Uterus (tissue), 3 donors: ENCODE measurements at regions not wholly inside any gene's neighbourhood (a gene's known extent, or its start where the extent isn't known, plus 50 kb on each side); places are given as distances from the start of the nearest gene placed in this dataset.

Experiments
- DNase-seq, 2 donors: peaks; one replicate each; pipeline ENCODE4 v3.0.0-alpha.2; 2019 to 2020
- H3K27ac ChIP-seq, 2 donors: fragments of 200-600 bp; sonication (generic); 1 replicate in 1 of 2; 2 replicates in 1 of 2; pipeline ENCODE4 v1.5.1; 2016 to 2018
- H3K27me3 ChIP-seq, 2 donors: fragments of 200-600 bp; sonication (generic); one replicate each; pipeline ENCODE4 v1.5.1; 2018 to 2019; ENCODE audit warnings: control low read depth in 1 of 2
- H3K36me3 ChIP-seq, 2 donors: fragments of 200-600 bp; sonication (generic); one replicate each; pipeline ENCODE4 v1.5.1; 2019; ENCODE audit warnings: control low read depth in 1 of 2
- H3K4me1 ChIP-seq, 2 donors: fragments of 200-600 bp; sonication (generic); one replicate each; pipeline ENCODE4 v1.5.1; 2018 to 2019; ENCODE audit warnings: control low read depth in 1 of 2
- H3K4me3 ChIP-seq, 2 donors: fragments of 200-600 bp; sonication (generic); 1 replicate in 1 of 2; 2 replicates in 1 of 2; pipeline ENCODE4 v1.5.1; 2018 to 2019; ENCODE audit warnings: mild to moderate bottlenecking in 1 of 2
- H3K9me3 ChIP-seq, 2 donors: fragments of 200-600 bp; sonication (generic); one replicate each; pipeline ENCODE4 v1.5.1; 2019; ENCODE audit warnings: control low read depth in 1 of 2
- POLR2A ChIP-seq, 2 donors: fragments of 450-650 bp; IDR thresholded peaks; one replicate each; pipeline ENCODE4 v1.6.1; 2016; ENCODE audit warnings: antibody characterized with exemption in 2 of 2, mild to moderate bottlenecking in 1 of 2, moderate library complexity in 1 of 2
- intact Hi-C: fragments of 100-400 bp; cut with DNase I; formaldehyde crosslinking; loops from one replicate; pipeline ENCODE4 v1.15.1; 2023; ENCODE audit warnings: low total_unique reads
- TF ChIP-seq, protein P1 (sequence below), 4 experiments: fragments of 200-600 bp in 2 of 4; fragments of 450-650 bp in 2 of 4; sonication (generic) in 2 of 4; IDR thresholded peaks; one replicate each; pipeline ENCODE4 v1.5.1; 2016 to 2019; ENCODE audit warnings: antibody characterized with exemption in 4 of 4, mild to moderate bottlenecking in 2 of 4, moderate library complexity in 1 of 4
- donor health status: DM: yes; HTN: yes; CAD: no.

DNA sequence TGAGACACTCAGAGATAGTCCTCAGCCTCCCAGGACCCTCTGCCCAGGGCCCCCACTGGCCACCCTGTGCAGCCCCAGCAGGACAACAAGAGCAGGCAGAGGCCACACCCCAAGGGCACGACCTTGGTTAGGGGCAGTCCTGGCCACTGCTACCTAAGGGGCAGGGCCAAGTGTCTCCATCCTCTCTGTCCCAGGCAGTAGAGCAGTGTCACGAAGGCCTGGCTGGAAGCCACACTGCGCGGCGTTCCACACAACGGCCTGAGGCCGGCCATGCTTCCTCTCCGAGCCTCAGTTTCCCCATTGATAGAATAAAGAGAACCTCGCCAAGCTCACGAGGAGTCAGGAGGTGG lies 1074.3 kb downstream of the BRD1 start:
- no peak for DNase-seq
- TF ChIP-seq, protein P1, sequence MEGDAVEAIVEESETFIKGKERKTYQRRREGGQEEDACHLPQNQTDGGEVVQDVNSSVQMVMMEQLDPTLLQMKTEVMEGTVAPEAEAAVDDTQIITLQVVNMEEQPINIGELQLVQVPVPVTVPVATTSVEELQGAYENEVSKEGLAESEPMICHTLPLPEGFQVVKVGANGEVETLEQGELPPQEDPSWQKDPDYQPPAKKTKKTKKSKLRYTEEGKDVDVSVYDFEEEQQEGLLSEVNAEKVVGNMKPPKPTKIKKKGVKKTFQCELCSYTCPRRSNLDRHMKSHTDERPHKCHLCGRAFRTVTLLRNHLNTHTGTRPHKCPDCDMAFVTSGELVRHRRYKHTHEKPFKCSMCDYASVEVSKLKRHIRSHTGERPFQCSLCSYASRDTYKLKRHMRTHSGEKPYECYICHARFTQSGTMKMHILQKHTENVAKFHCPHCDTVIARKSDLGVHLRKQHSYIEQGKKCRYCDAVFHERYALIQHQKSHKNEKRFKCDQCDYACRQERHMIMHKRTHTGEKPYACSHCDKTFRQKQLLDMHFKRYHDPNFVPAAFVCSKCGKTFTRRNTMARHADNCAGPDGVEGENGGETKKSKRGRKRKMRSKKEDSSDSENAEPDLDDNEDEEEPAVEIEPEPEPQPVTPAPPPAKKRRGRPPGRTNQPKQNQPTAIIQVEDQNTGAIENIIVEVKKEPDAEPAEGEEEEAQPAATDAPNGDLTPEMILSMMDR (IDR thresholded peaks at IDR 0.05): no peak
- TF ChIP-seq POLR2A (IDR thresholded peaks at IDR 0.05): no peak
- Histone ChIP-seq H3K4me3 (no peak overlapping the region), H3K27ac (no peak overlapping the region), H3K27me3 (no peaks in the 10 kb centered on the region), H3K9me3 (no peaks in the 10 kb centered on the region), H3K4me1 (no peaks in the 10 kb centered on the region), H3K36me3 (no peaks in the 10 kb centered on the region)
- intact Hi-C loops: no loop called here

DNA sequence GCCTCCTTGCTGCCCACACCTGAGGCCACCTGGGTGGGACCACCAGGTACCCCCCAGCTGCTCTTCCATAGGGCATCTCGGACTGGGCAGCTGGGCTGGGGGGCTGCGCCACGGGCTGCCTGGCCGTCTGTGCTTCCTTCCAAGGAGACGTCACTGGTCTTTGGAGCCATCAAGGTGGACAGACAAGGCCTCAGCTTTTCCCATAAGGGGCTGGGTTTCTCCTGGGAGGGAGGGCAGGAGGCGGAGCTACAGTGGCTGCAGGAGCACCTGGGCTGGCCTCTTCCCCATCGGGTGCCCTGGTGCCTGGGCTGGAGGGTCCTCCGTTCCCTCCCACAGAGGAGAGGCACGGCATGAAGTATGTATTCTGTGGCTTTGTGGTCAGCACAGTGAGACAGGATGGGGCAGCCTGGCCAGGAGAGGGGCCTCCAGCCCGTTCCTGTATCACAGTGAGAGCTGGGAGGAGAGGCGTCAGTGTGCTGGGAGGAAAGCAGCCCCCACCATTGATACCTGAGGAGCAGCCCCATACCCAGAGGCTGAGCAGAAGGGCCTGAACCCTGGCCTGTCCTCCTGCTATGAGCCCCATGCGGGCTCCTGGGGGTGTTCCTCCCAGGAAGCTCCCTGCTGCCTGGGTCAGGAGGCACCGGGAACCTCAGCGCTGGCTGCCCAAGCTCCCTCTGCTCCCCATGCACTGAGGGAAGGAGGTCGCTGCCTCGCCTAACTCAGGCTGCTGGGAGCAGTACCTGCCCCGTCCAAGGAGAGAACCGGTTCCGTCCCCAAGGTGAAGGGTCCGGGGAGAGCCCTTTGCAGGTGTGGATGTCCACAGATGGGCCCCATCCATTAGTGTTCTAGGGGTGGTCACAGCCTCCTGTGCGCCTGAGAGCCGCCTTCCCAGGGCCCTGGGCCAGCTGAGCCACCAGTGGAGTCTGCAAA lies 1075.0 kb downstream of the BRD1 start:
- Histone ChIP-seq H3K4me1 (no peaks in the 10 kb centered on the region), H3K27ac (no peak overlapping the region), H3K4me3 (no peak overlapping the region), H3K9me3 (no peaks in the 10 kb centered on the region), H3K36me3 (no peaks in the 10 kb centered on the region), H3K27me3 (no peaks in the 10 kb centered on the region)
- TF ChIP-seq, protein P1 (IDR thresholded peaks at IDR 0.05): no peak
- TF ChIP-seq POLR2A (IDR thresholded peaks at IDR 0.05): no peak
- intact Hi-C loops: no loop called here
- no peak for DNase-seq

DNA sequence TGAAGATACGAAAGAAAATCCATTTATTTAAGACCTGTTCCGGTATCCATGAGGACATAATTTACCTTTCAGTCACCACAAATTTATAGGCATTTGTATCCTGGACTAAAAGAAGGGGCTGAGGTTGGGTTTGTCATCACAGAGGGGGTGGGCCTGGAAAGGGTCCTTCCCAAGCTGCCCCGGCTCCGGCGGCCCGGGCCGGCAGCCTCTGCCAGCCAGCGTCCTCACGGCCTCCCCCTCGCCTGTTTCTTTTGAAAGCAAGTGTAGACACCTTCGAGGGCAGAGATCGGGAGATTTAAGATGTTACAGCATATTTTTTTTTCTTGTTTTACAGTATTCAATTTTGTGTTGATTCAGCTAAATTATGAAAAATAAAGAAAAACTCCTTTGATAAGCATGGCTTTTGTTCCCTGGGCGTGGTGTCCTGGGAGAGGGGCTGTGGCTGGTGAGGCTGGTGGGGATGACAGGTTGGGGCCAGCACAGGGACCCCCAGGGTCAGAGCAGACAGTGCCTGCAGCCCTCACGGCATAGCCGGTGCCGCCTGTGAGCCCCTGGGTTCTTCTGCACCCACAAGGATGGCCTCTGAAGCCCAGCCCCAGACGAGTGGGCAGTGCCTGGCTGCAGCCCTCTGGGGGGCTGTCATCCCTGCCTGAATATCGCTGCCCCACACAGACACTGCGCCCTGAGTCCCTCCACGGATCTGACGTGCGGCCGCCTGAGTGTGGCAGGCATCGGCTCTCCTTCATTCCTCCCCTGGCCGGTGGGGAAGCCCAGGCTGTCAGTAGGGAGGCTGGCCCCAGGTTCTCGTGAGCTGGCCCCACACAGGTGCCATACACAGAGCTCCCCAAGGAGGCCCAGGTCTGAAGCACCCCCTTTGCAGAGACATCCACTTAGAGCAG lies 1075.9 kb downstream of the BRD1 start:
- Histone ChIP-seq H3K9me3 (no peaks in the 10 kb centered on the region), H3K4me3 (no peak overlapping the region), H3K27ac (no peak overlapping the region), H3K36me3 (no peaks in the 10 kb centered on the region), H3K4me1 (no peaks in the 10 kb centered on the region), H3K27me3 (no peaks in the 10 kb centered on the region)
- no peak for DNase-seq
- intact Hi-C loops: no loop called here
- no peak for TF ChIP-seq POLR2A (IDR thresholded peaks at IDR 0.05)
- TF ChIP-seq, protein P1 (IDR thresholded peaks at IDR 0.05): no peak

DNA sequence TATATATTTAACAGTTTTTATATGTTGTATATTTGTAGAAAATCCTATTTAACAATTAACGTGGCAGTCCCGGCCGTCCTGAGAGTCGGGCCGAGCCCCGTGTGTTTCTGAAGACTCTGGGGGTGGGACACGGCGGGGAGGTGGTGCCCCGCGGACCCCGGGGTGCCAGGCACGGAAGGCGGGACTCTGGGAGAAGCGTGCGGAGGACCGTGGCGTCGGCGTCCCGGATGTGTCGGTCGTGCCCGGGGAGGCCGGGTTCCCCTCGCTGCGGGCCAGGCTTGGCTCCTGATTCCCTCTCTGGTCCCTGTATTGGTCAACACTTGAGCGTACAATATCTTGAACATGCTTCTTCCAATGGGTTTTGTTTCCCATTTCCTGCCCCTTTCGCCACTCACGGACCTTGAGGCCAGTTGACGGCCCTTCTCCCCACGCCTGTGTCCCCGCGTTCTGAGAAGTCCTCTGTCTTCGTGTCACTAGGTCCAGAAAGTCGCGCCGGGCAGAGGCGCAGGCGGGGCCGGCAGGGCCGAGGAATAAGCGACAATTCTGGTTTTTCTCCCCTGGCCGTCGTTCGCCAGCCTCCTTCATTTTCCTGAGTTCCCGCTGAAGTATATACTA lies 1076.7 kb downstream of the BRD1 start:
- no peak for DNase-seq
- Histone ChIP-seq H3K4me1 (no peaks in the 10 kb centered on the region), H3K4me3 (no peak overlapping the region), H3K27me3 (no peaks in the 10 kb centered on the region), H3K27ac (no peak overlapping the region), H3K9me3 (no peaks in the 10 kb centered on the region), H3K36me3 (no peaks in the 10 kb centered on the region)
- no peak for TF ChIP-seq POLR2A (IDR thresholded peaks at IDR 0.05)
- TF ChIP-seq, protein P1 (IDR thresholded peaks at IDR 0.05): no peak
- intact Hi-C loops: no loop called here
